ENCODE measurements at regions not wholly inside any gene's neighbourhood (a gene's known extent, or its start where the extent isn't known, plus 50 kb on each side); places are given as distances from the start of the nearest gene placed in this dataset.

DNA sequence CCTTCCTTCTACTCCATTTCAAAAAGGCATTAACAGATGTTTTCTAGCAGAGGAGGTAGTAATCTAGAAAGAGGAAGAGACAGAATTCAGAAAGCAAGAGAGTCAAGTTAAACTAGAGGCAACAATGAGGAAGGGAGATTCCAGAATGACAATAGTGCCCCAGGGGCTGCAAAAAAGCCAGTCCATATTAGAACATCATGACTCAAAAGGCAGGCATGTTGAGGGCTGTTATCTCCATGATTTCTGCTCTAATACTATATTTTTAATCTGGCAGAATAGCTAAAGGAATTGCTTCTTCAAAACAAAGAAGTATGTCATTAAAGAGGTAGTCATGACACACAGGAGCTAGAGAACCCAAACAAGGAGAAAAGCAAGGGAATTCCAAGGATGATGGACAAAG, 599.6 kb downstream of the INHBA start:
- no peak for DNase-seq (ENCODE audit: low spot score)

DNA sequence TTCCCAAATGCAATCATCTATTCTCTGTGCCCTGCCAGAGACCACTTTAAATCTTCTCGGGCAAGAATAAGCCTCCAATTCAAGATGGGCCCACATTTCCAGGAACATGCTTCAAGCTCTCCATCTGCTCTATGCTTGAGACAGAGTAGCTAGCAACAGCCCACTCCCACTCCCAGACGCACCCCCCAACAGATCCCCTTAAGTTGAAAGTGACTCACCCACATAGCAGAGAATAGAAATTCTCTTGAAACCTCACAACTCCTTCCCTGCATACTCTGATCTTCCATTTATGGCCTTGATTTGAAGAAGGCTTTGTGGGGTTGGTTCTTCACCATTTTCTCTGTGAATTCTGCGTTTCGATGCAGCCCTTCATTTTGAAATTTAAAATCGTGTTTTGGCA, 604.0 kb downstream of the INHBA start:
- DNase-seq (ENCODE audit: low spot score) = no peak

DNA sequence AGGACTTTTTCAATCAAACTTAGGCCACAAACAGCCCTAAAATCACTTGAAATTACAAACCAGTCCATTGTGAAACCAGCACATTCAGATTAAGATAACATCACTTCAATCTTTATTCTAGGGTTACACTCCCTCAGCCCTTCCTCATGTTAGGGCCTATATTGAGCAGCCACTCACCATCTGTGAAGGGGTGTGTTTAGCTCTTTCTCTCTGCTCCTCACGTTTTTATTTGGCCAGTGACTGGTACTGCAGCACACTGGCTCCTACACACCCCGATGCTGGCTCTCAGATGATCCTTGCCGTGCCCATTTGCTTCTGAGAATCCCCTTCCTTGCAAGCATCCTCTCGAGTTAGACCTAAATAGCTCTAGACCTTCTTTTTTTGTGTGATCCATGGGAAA, 604.5 kb downstream of the INHBA start:
- no peak for DNase-seq (ENCODE audit: low spot score)

DNA sequence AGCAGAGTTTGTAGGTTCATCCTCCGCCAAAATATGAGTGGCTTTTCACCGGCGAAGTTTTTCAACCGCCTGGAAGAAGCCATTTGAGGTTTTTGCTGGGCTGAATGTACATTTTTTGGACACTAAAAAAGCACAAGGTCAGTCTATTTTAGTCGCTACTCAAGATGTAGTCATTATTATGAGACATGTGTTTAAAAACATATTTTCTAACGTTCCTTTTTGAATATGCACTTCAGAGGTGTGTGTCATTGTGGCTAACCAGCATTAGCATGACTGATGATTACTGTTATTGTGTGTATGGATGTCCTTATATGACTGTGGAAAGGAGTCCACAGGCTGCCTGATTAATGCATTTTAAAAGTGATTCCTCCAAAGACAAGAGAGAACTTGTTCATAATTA, 605.4 kb downstream of the INHBA start:
- DNase-seq (ENCODE audit: low spot score) = no peak

DNA sequence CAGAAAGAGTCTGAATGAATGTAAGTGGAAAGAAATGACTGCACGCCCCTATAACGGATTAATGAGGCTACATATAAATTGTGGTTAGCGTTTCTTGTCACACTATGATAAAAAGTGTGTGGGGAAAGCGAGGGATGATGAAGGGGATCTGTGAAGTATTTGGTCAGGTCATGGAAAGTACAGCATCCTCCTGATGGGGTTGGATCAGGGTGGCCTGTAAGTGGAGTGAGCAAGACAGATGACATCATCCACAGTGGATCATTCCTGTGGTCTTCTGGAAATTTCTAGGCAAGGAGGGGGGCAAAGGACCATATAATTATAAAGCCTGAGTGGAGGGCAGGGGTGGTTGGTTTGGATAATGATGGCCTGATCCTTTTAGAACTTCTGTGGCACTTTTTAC, 606.0 kb downstream of the INHBA start:
- DNase-seq (ENCODE audit: low spot score) = no peak

DNA sequence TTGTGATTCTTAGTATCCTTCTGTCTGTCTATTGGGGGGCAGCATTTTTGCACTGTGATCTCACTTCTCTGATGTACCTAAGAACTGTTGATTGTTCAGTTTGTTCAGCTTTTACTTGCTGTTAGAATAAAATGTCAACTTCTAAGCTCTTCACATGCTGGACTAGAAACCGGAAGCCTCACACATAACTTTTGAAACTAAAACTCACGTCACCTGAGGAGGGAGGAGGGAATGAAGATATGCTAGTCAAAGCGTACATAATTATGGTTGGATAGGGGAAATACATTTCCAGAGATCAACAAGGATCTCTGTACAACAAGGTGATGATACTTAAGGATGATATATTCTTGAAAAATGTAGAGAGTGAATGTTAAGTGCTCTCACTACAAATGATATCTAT, 609.7 kb downstream of the INHBA start:
- DNase-seq (ENCODE audit: low spot score) = no peak

DNA sequence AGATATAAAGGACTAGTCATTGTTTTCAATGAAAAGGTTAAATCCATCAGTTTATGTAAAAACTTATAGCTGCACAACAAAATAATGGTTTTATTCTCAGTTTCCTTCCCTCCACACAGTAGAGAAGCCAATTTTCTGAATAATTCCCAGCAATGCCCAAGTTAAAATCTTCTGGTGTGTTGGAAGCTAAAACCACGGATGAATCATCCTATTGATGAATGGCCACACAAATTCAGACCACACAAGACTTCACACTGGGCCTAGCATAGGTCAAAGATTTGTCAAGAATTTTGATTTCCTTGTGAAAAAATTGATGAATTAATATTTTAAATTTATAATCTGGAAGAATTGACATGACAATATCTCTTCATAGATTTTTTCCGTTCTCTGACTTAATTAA, 617.6 kb downstream of the INHBA start:
- no peak for DNase-seq (ENCODE audit: low spot score)

DNA sequence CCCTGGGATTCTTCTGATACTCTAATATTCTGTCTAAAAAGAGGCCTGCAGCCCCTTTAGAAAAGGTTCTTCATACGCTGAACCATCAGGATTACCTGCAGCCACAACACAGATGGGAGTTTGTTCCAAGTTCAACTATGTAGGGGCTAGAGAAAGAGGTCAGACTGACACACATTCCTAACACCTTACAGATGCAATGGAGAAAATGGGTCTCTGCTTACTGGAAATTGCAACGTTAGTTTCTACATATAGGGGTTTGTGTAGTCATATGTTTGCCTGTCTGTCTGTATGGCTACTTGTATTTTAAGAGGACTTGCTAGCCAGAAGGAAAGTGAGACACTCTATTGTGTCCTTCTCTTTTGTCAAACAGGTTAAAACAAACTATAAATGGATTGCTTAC, 618.5 kb downstream of the INHBA start:
- no peak for DNase-seq (ENCODE audit: low spot score)

DNA sequence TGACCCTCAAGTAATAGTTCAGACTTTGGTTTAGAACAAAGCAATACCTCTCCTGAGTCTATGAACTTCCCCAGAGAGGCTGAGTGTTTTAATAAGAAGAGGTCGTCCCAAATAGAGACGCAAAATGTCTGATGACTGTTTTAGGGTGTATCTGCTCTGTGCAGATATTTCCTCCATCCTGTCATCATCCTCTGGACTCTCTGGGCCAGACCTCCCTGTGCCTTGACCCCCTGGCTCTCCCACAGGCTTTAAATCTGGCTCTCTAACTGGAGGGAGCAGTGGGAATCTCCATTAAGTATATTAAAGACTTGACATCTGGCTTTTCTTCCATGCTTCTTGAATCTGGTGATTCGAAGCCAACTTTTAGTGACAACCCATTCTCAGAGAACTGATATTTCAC, 633.3 kb downstream of the INHBA start:
- no peak for DNase-seq (ENCODE audit: low spot score)

DNA sequence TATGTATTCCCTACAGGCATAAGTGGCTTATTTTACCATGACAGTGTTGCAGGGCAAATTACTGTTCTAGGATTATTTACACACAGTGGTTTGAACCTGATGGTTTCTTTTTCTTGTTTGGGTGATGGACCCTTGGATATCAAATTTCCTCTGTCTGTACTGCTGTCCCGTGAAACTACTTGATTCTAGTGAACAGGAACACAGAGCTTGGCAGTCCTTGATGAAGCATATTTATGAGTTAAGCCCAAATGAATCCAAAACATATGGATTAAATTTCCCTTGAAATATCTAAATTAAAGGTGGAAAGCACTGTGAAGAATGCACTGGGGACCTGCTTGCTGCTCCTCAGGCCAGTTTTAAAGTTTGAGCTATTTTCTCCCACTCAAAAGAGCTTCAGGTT, 635.3 kb downstream of the INHBA start:
- DNase-seq (ENCODE audit: low spot score) = no peak

DNA sequence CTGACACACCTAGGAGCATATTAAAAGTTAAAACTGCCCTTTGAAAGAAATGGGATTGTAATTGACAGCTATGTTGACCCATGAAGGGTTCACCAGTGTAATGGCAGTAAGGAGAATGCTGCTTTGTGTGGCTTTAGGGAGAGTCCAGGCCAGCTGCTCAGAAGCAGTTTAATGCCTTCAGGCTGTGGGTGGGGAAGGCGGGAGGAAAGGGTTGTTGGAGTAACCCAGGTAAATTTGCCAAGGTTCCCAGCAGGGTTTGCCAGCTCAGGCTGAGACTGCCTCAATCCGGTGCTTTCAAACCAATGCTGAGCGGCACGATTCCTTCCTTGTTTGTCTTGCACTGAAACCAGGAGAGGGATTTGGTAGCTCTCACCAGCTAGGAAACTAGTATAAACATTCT, 637.2 kb downstream of the INHBA start:
- DNase-seq (ENCODE audit: low spot score) = no peak

DNA sequence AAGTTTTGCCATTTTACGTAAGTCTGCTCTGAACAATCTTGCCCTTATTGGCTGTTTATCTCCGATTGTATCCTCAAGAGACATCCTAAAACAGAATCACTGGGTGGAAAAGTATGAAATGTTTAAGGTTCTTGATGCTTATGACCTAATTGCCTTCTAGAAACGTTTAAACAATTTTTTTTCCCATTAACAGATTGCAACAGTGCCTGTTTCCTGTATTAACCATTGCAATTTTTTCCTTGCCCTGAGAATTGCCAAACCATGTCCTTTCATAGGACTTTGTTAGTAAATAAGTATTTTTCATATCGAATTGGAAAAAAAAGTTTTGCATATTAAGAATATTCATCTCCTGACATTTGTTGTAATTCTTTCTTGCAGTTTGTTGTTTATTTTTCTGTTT, 639.8 kb downstream of the INHBA start:
- DNase-seq (ENCODE audit: low spot score) = no peak

DNA sequence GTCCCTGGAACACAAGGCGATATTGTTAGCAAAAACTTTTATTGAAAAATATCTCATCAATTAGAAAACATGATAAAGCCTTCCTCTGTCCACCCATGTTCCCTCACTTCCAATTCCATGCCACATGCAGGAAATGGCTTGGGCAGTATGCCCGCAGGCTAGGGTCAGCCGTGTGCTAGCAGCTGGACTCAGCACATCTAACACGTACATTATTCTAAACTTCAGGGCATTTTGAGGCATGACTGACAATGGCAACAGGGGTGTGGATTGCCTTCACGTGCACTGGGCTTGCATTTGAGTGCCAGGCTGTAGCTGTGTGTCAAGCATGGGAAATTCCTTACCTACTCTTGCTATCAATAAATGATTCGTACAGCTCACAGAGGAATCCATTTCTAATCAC, 642.1 kb downstream of the INHBA start:
- DNase-seq (ENCODE audit: low spot score) = no peak

DNA sequence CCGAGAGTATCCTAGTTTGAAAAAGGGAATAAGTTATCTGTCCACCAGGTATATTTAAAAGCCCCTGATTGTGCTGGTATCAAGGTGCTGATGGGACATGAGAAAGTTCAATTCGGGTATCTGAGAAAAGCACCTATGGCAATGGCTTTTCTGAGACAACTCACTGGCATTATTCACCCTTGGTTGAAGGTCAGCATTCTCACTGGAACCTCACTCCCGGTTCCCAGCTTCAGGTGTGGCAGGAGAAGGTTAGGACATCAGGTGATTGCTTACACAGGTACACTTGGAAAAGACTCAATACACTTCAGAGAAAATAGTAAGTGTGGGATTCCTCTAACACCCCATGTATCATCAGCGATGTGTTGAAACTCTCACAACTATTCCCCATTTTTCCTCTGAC, 643.1 kb downstream of the INHBA start:
- no peak for DNase-seq (ENCODE audit: low spot score)

DNA sequence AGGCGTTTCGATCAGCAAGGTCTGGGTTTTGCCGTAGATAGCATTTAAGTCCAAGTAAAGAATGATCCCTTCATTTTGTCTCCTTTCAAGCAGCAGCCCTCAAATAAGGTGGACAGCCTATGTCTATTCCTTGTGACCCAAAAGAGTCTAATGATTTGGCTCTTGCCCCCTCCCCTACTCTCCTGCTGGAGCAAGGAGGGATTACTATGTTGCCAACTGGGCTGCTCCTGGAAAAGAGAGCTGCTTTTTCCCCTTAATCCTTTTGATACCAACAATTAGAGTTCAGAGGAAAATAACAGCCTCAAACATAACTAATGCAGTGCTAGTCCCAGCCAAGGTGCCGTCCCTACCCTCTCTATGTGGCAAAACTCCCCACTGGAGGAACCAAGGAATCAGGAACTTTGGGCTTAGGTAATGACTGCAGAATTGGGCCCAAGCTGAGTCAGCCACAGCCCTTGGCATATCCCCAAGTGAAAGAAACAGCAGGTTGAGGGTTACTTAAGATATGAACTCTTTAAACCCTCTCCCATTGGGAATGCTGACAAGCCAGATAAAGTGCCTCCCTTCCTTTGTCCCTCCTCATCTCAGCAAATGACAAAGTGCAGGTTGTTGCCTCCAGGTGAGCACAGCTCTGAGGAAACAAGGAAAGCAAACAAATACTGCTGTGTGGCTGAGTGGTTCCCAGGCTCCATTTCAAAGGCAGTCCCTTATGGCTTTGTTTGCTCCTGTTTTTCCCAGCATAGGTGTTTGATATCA, 643.7 kb downstream of the INHBA start:
- peak; percentile 11 for DNase-seq (ENCODE audit: low spot score)

DNA sequence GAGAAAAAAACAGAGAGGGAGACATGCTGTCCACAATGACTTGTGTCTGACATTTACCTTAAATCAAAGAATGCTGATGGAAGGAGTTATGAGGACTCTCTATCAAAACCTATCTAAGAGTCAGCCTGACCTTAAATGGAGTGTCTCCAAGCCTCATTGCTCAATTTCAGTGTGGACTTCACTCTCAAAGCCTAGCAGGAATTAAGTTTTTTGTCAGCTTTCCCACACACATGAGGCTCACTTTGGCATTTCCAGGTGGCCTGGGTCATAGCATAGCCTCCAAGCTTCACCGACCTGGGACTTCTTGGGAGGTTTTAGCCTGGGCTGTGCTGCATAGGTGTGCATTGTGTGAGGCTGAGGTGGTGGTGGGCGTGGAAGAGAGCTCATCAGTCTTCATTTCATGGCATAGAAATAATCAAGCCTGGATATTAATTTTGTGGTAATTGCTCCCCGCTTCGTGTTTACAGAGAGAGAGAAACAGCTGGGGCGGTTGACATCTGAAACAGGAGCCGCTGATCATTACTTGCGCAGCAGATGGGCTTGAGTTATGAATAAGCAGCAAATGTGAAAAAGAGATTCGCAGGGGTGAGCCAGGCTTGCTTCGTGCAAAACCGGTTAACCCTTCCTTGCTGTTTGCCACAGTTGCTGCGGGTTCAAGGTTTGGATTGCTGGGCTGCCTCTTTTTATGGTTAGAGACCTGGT, 647.8 kb downstream of the INHBA start:
- DNase-seq (ENCODE audit: low spot score) = no peak

DNA sequence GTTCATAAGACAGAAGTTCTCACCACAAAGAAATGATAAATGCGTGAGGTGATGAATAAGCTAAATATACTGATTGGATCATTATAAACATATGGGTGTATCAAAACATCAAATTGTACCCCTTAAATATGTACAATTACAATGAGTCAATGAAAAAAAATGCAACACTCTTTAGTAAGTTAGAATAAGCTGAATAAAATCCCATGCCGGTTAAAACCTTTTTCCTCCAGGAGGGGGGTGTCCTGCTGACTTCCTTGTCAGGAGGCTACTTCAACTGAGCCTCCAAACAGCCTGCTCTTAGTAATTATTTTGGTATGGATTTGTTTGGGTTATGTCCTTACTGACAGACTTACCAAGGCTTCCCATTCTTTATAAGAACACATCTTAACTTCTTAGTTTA, 649.1 kb downstream of the INHBA start:
- DNase-seq (ENCODE audit: low spot score) = no peak

DNA sequence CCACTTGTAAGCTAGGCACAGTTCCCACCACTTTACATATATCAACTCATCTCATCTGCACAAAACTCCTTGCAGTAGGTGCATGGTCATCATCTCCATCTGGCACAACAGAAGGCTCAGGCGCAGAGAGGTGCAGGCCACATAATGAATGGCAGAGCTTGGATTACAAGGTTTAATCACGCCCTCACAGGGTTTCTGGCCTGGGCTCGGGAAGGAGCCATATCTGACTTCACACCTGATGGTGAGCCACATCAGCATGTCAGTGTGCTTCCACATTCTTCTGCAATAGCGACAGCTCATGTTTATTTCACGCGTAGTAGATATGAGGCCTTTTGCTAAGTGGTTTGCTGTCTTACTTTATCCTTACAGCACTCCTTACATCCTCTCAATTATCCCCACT, 650.2 kb downstream of the INHBA start:
- no peak for DNase-seq (ENCODE audit: low spot score)

DNA sequence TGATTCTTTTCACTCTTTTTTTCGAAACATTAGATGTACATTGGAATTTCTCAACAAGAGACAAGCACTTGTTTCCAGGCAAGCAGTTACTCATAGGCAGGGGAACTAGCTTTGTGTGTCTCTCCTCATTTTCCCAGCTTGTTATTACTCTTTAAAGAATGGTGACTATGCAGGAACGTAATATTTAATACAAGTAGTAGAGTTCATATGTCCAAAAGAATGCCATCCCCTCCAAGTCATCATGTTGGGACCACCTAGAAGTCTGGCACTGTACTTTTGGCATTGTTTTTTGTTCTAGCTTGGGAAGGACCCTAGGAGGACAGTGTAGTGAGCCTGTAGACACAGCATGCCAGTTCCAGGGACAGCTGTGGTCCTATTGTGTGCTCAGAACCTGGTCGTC, 650.7 kb downstream of the INHBA start:
- DNase-seq (ENCODE audit: low spot score) = no peak

DNA sequence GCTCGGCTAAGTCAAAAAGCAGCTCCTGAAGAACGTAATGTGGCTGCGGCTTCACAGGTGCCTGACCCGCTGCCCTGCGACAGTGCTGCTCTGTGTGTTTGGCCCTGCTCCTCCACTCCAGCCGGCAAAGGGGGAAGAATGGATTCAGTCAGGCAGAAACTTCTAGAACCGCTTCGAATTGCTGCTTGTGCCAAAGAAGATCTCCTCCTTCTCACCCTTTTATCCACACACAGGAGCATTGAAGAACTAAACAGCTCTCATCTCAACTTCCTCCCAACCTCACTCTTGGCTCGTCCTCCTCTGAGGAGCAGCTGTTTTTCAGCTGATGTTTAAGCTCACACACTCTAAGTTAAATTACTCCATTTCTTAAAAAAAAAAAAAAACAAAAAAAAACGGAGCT, 651.4 kb downstream of the INHBA start:
- DNase-seq (ENCODE audit: low spot score) = no peak

DNA sequence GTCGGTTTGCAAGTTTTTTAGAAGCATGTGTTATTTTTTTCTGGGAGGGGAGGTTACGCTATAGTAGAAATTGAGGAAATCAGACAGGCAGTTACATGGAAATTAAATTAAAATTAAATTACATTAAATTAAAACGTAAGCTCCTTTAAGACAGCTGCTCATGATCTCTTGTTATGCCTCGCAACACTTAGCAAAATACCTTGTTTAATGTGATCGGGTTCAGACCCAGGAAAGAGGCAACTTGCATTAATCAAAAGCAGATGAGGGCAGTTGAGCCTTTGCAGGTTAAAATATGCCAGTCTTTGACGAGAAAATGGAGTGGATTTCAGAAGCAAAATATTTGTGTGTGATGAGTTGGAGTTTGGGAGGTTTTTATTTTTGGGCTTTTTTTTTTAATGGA, 651.8 kb downstream of the INHBA start:
- no peak for DNase-seq (ENCODE audit: low spot score)

DNA sequence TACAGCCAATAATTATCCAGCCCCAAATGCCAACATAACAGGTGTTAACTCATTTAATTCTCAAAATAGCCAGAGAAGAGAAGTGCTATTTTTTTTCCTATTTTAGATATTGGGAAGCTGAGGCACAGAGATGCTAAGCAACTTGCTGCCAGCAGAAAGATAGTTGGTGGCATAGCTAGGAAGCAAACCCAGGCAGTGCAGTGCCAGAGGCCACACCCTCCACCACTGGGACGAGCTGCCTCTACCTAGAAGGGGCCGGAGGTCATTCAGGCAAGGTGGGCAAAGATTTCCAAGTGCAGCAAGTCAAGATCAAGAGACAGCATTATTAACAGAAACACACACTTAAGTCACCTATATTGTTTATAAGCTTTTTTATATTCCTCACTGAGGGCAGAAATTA, 654.1 kb downstream of the INHBA start:
- DNase-seq (ENCODE audit: low spot score) = no peak

DNA sequence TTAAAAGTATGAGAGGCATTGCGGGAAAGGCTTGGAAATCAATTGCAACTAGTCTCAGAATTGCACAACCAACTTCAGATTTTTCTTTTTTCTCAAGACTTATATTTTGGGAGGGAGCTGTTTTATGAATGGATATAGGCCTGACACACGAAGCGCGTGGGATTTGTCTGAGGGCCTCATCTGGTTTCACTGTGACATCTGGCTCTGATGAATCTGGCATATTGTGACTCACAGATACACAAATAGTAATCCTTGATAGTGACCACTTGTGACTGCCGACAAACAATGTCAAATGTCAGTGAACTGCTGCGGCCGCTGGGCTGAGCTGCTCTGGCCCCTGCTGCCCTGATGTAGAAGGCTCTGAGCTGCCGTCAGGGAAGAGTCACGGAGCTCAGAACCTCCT, 655.1 kb downstream of the INHBA start:
- DNase-seq (ENCODE audit: low spot score) = peak; percentile 48

DNA sequence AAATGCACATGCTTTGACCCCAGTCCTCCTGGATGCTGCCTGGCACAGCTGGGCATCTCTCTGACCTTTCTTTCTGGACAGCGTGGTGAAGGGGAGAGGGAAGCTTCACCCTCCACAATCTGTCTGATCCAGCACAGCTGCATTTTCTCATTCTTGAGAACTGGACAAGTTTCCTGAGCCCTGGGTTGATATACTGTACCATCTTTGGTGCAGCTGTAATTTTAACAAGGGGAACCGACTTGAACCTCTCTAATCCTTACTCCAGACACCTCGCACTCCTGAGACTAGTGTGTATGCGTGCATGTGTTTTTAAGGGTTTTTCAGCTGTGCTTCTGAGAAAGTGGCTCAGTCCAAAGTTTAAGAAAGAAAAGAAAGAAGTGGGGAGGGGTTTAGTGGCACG, 655.7 kb downstream of the INHBA start:
- no peak for DNase-seq (ENCODE audit: low spot score)
